ENCODE measurements at regions not wholly inside any gene's neighbourhood (a gene's known extent, or its start where the extent isn't known, plus 50 kb on each side); places are given as distances from the start of the nearest gene placed in this dataset.

DNA sequence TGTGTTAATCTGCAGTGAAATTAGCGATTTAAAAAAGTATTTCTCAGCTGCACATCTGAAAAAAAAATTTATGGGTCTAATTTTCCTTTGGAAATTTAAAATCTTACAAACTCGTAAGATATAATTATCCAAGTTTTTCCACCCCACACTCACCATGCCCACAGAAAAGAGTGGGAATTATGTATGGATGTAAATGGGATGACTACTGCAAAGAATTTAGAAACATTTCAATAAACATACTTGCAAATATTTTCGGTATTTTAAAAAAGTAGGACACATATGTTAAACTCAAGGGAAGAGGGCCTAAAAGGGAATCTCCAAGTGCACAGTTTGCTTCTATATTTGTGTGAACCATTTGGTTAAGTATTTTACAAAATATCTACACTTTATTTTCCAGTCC, 1039.9 kb upstream of the POU3F3 start:
- no peak for DNase-seq

DNA sequence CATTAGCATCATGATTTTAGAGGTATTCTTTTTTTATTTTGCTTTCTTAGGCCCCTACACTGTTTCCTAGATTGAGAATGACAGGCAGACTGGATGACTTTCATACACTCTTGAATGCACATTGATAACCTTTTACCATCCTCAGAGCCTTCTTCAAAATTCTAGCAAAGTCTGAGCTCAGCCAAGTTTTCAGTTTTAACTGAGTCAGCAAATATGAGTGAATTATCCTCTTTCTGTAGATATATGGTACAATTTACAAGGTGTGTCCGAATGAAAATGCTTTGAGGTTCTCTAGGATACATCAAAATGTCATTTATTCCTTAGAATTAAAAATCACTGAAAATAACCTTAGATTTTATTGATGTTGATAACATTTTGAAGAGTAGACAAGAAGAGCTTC, 1038.2 kb upstream of the POU3F3 start:
- no peak for DNase-seq

DNA sequence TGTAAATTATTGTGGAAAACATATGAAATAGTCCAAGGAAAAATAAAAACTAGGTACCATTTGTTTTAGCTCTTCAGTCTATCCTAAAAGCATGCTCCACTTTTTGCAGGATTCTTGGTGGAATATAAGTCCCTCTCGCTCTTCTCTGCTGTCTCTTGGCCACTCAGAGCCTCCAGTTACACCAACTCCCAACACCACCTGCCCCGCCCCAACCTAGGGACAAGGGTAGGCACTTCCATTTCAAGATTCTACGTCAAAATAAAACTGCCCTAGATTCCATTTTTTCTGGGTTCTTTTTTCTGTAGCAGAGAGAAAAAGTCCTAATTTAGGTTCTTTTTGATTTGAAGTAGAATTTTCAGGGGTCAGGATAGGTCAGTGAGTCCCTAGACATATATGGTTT, 1036.2 kb upstream of the POU3F3 start:
- DNase-seq: no peak

DNA sequence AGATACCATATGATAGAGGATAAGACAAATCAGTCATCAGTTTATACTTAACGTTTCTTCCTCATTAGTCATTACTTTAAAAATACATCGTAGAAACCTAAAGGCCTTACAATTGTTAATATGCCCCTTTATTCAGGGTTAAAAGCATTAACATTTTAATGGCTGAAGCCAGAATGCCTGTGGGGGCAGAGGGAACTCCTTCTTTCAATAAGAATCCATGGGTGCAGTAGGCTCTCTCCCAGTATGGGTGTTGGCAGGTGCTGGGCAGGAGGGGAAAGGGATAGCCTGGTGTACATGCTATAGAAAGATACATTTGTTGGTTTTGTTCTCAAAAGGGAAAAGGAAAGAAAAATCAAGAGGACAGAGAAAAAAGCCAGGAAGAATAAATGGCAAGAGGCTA, 1035.7 kb upstream of the POU3F3 start:
- DNase-seq: no peak

DNA sequence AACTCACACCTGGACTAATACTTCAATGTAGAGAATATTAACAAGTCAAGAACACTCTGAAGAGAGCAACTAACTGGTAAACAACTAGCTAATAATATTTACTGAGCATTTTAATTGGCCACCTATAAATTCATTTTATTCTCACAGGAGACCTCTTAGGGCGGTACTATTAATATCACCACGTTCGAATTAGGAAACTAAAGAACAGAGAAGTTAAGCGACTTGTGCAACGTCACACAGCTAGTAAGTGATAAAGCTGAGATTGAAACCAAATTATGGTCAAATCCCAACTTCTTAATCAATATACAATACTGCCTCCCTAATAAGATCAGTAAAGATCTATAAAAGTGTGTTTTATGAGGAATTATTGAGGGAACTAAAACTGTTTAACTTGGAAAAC, 1034.3 kb upstream of the POU3F3 start:
- no peak for DNase-seq

DNA sequence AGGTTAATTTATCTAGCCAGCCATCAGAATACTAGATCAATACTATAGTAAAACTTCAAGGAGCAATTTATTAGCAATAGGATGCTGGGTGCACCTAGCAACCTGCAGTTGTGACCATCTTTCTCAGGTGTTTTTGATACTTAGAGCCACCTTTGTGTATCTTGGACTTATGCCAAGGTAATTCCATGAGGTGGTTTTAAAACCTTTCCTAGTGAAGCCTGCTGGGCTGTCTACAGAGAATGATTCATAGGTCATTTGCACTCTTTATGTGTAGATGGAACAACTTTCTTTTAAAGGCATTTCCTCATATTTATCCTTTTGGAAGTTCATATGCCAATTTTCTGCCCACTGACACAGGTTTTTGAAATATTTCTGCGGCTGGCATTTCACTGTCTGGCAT, 1030.1 kb upstream of the POU3F3 start:
- no peak for DNase-seq

DNA sequence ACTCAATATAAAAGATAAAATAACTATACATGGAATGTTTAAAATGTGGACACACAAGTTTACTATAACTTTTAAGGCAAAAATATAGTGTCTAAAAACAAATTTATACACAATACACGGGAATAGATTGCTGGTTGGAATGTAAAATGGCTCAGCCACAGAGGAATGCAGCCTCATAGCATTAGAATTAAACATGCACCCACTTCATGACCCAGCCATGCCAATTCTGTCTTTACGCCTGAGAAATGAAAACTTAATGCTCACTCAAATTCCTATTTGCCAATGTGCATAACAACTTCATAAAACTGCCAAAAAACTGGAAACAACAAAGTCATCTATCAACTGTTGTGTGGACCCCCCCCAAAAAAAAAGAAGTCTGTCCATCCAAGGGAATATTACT, 1006.6 kb upstream of the POU3F3 start:
- no peak for DNase-seq

DNA sequence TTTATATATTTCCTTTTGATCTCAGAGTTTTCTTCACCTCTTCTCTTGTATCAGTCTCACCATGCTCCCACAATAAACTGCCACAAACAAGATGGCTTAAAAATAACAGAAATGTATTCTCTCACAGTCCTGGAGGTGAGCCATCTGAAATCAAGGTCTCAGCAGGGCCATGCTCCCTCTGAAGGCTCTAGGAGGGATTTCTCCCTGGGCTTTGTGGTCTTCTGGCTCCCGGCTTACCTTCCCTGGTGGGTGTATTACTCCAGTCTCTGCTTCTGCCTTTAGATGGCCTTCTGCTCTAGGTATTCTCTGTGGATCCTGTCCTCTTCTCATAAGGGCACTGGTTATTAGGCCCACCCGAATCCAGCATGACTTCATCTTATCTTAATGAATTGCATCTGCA, 994.7 kb upstream of the POU3F3 start:
- no peak for DNase-seq

DNA sequence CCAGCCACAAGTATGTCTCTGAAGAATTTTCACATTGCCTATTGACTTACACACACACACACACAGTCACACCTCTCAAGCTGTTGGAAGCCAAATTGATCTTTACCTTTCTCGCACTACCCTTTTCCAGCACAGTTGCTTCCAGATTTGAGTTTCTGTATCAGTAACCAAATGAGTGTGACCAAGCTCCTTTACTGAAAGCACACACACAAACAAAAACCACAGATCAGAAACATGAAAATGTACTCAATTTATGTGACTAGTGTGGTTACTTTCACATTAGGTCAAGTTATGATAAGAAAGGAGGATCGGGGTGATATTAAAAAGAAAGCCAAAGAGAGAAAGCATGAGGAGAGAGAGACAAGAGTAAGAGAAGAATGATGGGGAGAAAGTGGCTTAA, 993.9 kb upstream of the POU3F3 start:
- no peak for DNase-seq

DNA sequence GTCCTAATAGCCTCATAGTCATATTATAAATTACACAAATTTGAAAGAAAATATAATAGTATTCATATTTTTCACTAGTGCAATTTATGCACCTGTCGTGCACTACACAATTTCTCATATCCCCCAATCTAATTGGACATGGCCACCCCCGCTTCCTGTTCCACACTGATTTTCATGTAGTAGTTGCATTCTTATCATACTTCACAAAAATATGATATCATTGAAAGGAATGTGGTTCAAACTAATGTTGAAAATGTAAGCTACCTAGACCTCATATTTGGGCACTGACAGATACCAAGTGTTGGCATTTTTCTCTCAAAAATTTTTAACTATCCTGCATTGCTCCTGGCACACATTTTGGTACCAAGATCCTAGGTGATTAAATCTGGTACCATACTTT, 985.5 kb upstream of the POU3F3 start:
- no peak for DNase-seq

DNA sequence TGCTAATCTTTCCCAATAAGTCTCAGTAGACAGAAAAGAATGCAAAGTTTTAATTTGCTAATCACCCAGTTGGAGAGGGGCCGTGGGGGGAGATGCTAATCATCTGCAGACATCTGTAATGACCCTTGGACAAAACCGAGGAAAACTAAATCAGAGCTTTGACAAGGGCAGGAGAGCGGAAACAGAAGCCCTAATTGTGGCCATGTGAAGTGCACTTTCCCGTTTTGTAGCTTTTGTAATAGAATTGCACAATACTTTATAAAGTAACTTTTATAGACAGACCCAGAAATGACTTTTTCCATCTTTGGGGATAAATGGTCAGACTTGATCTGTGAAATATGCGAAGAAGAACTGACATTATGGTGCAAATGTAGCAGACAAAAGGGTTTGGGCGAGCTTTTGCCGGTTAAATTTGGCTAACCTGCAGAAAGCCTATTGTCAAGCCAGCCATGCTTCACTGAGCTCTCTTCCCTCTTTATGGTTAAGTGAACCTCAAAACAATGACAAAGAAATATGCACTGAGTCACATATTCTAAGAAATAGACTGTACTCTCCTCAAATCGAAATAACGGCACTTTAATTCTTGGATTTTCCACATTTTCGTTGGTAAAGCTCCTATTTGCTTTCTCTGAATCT, 980.1 kb upstream of the POU3F3 start:
- DNase-seq: no peak

DNA sequence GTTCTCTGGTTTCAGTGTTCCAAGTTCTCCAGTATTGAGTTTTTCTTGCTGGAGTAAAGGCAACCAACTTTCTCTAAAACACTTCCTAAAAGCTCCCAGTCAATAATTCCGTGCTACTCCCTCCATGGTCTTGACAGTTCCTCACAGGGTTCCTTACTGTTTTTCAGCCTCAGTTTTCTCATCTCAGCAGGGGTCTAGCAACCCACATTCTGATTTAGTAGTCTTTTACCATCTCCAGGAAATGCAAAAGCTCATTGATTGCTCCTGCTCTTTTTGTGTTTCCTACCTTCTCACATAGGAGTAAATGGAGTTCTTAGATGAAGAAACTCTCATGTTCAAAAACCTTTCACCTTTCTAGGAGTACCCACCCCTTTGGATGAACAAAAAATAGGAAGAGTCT, 978.8 kb upstream of the POU3F3 start:
- no peak for DNase-seq

DNA sequence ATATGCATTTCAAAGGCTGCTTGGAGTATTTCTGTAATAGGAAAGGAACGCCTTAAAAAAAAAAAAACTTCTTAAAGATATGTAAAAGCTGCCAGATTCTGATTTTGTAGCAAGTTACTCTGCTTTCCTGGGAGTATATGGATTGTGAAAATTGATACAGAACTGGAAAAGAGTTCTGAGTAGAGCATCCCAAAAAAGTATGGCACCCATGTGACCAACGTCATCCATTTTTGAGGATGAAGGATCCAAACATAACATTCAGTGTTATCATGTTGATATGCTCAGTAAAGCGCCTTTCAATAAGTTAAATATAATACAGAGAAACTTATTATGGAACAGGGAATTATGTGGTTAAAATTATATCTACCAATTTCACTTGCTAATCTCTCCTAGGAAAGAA, 978.4 kb upstream of the POU3F3 start:
- no peak for DNase-seq

DNA sequence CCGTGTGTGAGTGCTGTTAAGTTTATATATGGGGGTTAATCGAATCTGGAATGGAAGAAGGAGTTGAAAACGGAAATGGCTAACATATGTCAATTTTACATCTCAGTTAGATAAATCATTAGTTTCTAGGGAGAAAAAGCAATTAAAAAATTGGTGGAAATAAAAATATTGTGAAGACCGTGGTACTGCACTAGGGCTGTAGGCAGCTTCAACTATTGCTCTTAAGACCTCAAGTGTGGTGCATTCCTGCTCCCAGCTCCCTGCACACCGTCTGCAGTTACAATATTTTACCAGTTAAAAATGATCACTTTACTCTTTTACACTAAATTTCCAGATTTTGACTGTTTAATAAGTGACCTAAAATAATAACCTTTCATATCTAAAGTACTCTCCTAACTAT, 977.3 kb upstream of the POU3F3 start:
- DNase-seq: no peak

DNA sequence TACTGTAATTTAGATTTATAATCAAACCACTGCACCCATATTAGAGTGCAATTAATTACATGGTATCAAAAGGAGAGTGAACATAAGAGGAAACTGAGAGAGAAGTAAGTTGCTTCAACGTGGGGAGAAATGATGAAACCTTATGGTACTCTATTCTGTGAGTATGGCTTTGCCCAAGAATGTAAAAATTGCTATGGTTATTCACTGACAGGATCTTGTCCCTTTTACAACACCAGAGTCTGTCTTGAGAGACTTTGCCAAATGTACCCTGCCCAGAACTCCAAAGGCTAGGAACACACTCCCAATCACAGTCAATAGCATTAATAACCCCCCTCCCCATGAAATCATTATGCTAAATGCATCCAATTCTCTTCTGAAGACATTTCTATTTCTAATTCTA, 974.8 kb upstream of the POU3F3 start:
- no peak for DNase-seq

DNA sequence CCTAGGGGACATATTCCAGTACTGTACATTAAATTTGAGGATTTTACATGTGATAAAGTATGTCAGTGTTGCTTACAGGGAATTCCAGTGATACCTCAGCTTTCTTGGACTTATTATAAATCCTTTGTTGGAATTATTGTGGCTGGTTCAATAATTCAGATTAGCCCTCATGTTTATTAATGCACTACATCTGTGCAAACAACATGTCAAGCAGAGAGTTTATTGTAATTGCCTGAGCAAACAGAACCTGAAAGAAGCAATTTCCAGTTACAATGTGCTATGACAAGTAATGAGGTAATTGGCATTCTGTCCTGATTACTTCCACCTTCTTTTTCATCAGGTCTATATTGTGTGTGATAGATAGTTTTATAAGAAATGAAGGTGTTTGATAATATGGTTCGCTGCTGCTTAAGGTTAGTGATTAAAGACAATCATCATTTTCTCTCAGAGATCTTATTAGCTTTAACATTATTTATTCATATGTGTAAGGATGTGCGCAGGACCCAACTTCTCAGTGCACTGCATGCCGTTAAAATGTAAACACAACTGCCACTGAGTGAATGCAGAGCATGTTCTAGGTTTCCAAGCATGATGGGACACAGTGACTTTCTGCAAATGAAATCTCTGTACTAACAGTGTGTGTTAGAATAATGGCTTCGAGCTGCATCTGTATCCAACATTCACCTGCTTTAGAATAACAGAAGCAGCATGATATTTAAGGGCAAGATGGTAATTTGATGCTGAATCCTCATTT, 973.7 kb upstream of the POU3F3 start:
- DNase-seq: no peak

DNA sequence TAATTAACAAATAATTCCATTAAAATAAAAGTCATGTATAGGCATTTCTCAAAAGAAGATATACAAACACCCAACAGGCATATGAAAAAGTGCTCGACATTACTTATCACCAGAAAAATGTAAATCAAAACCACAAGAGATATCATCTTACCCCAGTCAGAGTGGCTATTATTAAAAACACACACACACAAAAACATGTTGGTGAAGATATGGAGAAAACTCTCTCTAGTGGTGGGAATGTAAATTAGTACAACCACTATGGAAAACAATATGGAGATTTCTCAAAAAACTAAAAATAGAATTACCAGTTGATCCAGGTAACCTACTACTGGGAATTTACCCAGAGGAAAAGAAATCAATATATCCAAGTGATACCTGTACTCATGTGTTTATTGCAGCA, 966.3 kb upstream of the POU3F3 start:
- no peak for DNase-seq

DNA sequence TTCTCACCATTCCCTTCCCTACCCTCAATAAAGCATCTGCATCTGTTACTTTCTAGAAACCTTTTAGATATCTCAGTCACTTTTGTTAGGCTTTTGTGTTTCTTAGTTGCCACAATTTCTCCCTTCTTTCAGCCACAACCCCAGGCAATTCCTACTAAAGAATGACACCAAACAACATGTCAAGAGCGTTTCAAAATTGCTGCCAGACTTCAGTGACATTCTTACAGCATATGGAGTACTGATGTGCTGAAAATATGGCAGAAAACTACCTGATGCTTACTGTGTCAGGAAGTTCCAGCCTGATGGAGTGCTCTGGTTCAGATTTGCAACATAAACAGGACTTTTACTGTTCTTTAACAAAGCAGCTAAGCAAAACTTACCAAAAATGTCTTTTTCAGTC, 957.7 kb upstream of the POU3F3 start:
- DNase-seq: no peak

DNA sequence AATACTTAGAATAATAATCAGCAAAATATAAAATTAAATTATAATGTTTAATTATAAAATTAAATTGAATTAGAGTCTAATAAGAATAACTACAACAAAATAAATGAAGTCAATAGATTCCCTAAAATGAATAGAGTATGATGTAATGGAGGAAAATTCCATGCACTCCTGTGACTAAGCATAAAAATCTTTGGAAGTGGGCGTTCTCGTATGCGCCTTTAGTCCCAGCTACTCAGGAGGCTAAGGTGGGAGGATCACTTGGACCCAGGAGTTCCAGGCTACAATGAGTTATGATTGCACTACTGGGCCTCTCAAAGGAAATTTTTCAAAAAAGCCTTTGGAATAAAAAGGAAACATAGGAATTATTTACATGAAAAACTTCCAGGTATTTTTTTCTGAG, 955.4 kb upstream of the POU3F3 start:
- no peak for DNase-seq

DNA sequence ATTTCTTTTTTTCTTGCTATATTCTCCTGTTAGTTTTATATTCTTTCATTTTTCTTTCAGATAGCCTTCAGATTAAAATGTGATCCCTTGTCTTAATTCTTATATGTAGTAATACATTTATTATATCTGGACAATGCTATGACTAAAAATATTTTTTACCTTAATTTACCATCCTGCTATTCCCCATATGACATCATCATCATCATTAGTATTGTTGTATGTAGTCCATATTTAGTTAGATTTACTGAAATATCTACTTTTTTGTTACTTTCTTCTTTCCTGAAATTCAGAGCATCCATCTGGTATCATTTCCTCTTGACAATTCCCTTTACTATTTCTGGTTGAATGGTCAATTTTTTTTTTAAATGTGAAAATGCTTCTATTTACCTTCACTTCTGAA, 951.6 kb upstream of the POU3F3 start:
- DNase-seq: no peak

DNA sequence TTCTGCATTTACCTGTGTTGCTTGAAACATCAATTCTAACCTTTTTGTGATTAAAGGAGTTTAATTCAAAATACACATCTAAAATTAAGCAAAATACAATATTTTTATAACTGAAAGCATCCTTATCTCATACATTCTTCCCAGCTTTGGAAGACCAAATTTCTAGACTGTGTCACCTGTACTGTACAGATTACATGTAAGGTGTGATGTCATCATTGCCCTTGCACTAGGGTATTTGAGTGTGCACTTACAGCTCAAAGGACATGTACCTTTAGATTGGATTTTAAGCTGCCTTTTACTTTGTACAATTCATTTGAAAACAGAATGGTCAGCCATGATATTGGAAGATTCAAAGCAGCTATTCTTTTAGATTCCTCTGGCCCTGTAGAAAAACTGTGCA, 932.8 kb upstream of the POU3F3 start:
- DNase-seq: no peak

DNA sequence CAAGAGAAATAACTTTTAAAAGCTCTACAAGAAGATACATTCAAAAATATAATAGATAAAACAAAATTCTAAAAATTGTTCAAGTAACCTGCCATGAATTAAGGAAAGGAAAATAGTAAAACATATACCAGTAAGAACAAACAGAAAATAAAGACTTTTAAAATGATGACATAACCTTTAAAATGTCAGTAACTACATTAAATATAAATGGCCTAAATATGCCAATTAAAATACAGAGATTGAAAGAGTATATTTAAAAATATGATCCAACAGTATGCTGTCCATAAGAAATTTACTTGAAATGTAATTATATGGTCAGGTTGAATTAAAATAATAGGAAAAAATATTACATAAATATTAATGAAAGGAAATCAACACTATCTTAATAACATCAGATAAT, 911.7 kb upstream of the POU3F3 start:
- DNase-seq: no peak

DNA sequence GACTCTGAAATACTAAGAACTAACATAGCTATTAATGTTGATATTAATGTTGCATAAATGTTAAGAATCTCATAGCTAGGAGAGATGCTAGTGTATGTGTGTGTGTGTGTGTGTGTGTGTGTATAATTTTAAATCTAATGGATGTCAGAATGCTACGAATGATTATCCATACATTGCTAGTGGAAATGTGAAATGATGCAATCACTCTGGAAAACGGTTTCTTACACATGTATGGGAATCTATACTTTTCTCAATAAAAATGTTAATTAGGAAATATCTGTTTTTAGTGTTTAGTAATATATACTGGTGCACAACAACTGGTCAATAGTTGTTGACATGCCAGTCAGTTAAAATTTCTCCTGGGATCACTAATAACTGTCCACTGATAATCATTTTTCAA, 908.8 kb upstream of the POU3F3 start:
- no peak for DNase-seq

DNA sequence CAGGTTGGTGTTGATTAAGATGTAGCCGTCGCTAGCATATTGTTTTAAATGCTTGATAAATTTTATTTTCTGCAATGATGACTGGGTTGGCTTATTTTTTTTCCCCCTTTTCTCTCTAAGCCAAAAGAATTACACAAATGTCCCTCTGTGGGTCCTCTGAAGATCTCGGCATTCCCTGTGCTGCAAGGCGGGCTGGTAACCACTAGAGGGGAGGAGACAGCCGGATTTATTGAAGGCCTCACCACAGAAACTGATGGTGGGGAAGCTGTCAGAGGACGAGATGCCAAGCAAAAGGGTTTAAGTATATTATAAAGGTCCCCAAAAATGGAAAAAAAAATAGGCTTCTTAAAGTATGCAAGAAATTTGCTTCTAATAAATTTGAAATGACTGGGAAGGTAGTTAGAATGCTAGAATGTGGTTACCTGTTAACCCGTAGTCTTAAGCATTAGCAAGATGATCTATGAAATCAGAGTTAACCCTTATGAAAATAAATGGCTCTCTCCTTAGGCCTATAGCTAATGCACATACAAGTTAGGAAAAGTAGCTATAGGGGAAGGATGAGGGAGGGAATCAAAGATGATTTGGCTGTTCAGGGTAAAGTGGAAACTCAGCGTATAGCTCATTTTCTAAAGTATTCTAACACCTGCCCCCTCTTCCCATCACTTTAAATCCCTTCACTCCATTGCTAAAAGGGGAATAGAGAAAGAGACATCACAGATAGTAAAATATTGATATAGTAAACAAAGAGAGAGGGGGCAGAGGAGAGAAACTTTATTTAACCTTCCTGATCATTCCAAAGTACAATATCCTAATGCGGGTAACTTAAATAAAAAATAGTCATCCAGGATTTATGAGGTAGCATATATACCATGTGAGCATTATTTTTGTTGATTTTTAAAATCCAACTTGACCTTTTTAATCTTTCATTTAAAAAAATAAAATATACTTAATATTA, 894.5 kb upstream of the POU3F3 start:
- DNase-seq: no peak
